Astrocyte (in vitro differentiated cells and primary cell): ENCODE measurements at regions not wholly inside any gene's neighbourhood (a gene's known extent, or its start where the extent isn't known, plus 50 kb on each side); places are given as distances from the start of the nearest gene placed in this dataset.

ENCODE experiments used
- DNase-seq: peaks from one replicate; pipeline ENCODE4 v3.0.0-alpha.2; 2010; ENCODE audit warnings: low read depth
- FAIRE-seq: peaks from 2 replicates; lab custom pipeline; 2011; peaks lifted over from hg19 to GRCh38; lab: Jason Lieb, UNC
- H2AFZ ChIP-seq: 2 replicates; pipeline ENCODE4 v1.6.0; 2012; ENCODE audit warnings: low read depth, low read length, inconsistent platforms
- H3K27ac ChIP-seq: 2 replicates; pipeline ENCODE4 v1.5.1; 2011; ENCODE audit warnings: low read depth, low read length, inconsistent platforms
- H3K27me3 ChIP-seq: 2 replicates; pipeline ENCODE4 v1.6.0; 2011; ENCODE audit warnings: low read length, inconsistent platforms; ENCODE audit not compliant: insufficient read depth
- H3K36me3 ChIP-seq: 2 replicates; pipeline ENCODE4 v1.5.1; 2011; ENCODE audit warnings: low read length, inconsistent platforms; ENCODE audit not compliant: insufficient read depth
- H3K4me1 ChIP-seq: 2 replicates; pipeline ENCODE4 v1.5.1; 2011; ENCODE audit warnings: low read length, inconsistent platforms; ENCODE audit not compliant: insufficient read depth
- H3K4me2 ChIP-seq: 2 replicates; pipeline ENCODE4 v1.6.0; 2012; ENCODE audit warnings: low read length, inconsistent platforms
- H3K4me3 ChIP-seq: 2 replicates; pipeline ENCODE4 v1.5.1; 2011; ENCODE audit warnings: low read depth, mild to moderate bottlenecking, low read length, inconsistent platforms; ENCODE audit not compliant: insufficient read depth
- H3K79me2 ChIP-seq: 2 replicates; pipeline ENCODE4 v1.6.0; 2012; ENCODE audit warnings: mild to moderate bottlenecking, low read length, inconsistent platforms; ENCODE audit not compliant: insufficient read depth
- H3K9ac ChIP-seq: 2 replicates; pipeline ENCODE4 v1.6.0; 2012; ENCODE audit warnings: mild to moderate bottlenecking, low read length, inconsistent platforms
- H3K9me3 ChIP-seq: 2 replicates; pipeline ENCODE4 v1.5.1; 2012; ENCODE audit warnings: low read depth, mild to moderate bottlenecking, low read length, inconsistent platforms; ENCODE audit not compliant: insufficient read depth
- H4K20me1 ChIP-seq: 2 replicates; pipeline ENCODE4 v1.6.0; 2012; ENCODE audit warnings: low read length, inconsistent platforms; ENCODE audit not compliant: insufficient read depth
- H3K27ac Mint-ChIP-seq: one replicate; pipeline ENCODE4 v1.8.0; 2021; ENCODE audit warnings: mild to moderate bottlenecking, mixed read lengths; ENCODE audit not compliant: unreplicated experiment
- H3K27me3 Mint-ChIP-seq: one replicate; pipeline ENCODE4 v1.8.0; 2021; ENCODE audit warnings: low read depth, mixed read lengths; ENCODE audit not compliant: unreplicated experiment
- H3K36me3 Mint-ChIP-seq: one replicate; pipeline ENCODE4 v1.8.0; 2021; ENCODE audit warnings: low read depth, mixed read lengths; ENCODE audit not compliant: unreplicated experiment
- H3K4me1 Mint-ChIP-seq: one replicate; pipeline ENCODE4 v1.8.0; 2021; ENCODE audit warnings: low read depth, mixed read lengths; ENCODE audit not compliant: unreplicated experiment
- H3K4me3 Mint-ChIP-seq: one replicate; pipeline ENCODE4 v1.8.0; 2021; ENCODE audit warnings: mild to moderate bottlenecking, moderate library complexity, mixed read lengths; ENCODE audit not compliant: unreplicated experiment
- H3K9me3 Mint-ChIP-seq: one replicate; pipeline ENCODE4 v1.8.0; 2021; ENCODE audit warnings: mild to moderate bottlenecking, mixed read lengths; ENCODE audit not compliant: unreplicated experiment
- EZH2 ChIP-seq: IDR thresholded peaks from 2 replicates; pipeline ENCODE4 v1.6.1; 2012; ENCODE audit warnings: mild to moderate bottlenecking, low read length, inconsistent platforms; ENCODE audit not compliant: insufficient read depth
- TF ChIP-seq, protein P1 (sequence below): IDR thresholded peaks from 2 replicates; pipeline ENCODE4 v1.5.1; 2011; ENCODE audit warnings: low read depth, mild to moderate bottlenecking, inconsistent platforms, low read length, moderate library complexity; ENCODE audit not compliant: insufficient read depth

DNA sequence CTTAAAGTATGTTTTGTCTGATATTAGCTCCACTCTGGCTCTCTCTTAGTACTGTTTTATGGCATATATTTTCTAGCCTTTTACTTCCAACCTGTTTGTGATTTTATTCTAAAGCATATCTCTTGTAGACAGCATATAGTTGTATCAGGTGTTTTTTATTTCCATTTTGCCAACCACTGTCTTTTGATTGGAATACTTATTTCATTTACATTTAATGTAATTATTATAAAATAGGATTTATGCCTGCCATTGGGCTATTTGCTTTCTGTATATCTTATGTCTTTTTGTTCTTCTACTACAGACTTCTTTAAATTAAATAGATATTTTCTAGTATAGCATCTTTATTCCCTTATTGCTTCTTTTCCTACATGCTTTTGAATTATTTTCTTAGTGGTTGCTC, 67.3 kb downstream of the LRRC30 start:
- Mint-ChIP-seq H3K4me3 (no peak overlapping the region), H3K4me1 (no peaks in the 10 kb centered on the region), H3K9me3 (peaks cover 21% of the 10 kb centered on the region), H3K27ac (no peak overlapping the region), H3K27me3 (no peaks in the 10 kb centered on the region), H3K36me3 (no peaks in the 10 kb centered on the region)
- no peaks in the 10 kb centered on the region for H3K4me1 ChIP-seq
- H3K79me2 ChIP-seq: no peaks in the 10 kb centered on the region
- DNase-seq (no peak), FAIRE-seq (no peak)
- H3K4me2 ChIP-seq: no peak overlapping the region
- H3K4me3 ChIP-seq: no peak overlapping the region
- no peaks in the 10 kb centered on the region for H3K27me3 ChIP-seq
- H3K9me3 ChIP-seq: peaks cover 12% of the 10 kb centered on the region
- H3K36me3 ChIP-seq: no peaks in the 10 kb centered on the region
- no peaks in the 10 kb centered on the region for H4K20me1 ChIP-seq
- no peak overlapping the region for H2AFZ ChIP-seq
- H3K9ac ChIP-seq: no peak overlapping the region
- TF ChIP-seq, protein P1, sequence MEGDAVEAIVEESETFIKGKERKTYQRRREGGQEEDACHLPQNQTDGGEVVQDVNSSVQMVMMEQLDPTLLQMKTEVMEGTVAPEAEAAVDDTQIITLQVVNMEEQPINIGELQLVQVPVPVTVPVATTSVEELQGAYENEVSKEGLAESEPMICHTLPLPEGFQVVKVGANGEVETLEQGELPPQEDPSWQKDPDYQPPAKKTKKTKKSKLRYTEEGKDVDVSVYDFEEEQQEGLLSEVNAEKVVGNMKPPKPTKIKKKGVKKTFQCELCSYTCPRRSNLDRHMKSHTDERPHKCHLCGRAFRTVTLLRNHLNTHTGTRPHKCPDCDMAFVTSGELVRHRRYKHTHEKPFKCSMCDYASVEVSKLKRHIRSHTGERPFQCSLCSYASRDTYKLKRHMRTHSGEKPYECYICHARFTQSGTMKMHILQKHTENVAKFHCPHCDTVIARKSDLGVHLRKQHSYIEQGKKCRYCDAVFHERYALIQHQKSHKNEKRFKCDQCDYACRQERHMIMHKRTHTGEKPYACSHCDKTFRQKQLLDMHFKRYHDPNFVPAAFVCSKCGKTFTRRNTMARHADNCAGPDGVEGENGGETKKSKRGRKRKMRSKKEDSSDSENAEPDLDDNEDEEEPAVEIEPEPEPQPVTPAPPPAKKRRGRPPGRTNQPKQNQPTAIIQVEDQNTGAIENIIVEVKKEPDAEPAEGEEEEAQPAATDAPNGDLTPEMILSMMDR: no peak
- no peak for TF ChIP-seq EZH2
- H3K27ac ChIP-seq: no peak overlapping the region

GRCh38 chr18:7301094-7301493, 70.2 kb downstream of the LRRC30 start:
- no peak for FAIRE-seq
- no peak overlapping the region for H2AFZ ChIP-seq
- no peak overlapping the region for H3K4me3 Mint-ChIP-seq

More at GRCh38 chr18:7301094-7301493, 70.2 kb downstream of the LRRC30 start:
- no peak for DNase-seq
- no peaks in the 10 kb centered on the region for H3K36me3 ChIP-seq
- peaks cover 4% of the 10 kb centered on the region for H3K27me3 Mint-ChIP-seq
- H3K27ac Mint-ChIP-seq: no peak overlapping the region
- H4K20me1 ChIP-seq: no peaks in the 10 kb centered on the region
- TF ChIP-seq, protein P1: no peak
- no peak for TF ChIP-seq EZH2
- H3K27ac ChIP-seq: no peak overlapping the region
- peaks cover 9% of the 10 kb centered on the region for H3K9me3 ChIP-seq
- H3K4me3 ChIP-seq: no peak overlapping the region
- no peaks in the 10 kb centered on the region for H3K4me1 ChIP-seq
- H3K9me3 Mint-ChIP-seq: peaks cover 24% of the 10 kb centered on the region
- H3K4me2 ChIP-seq: no peak overlapping the region
- H3K27me3 ChIP-seq: no peaks in the 10 kb centered on the region
- no peaks in the 10 kb centered on the region for H3K79me2 ChIP-seq
- H3K9ac ChIP-seq: no peak overlapping the region
- H3K4me1 Mint-ChIP-seq: no peaks in the 10 kb centered on the region
- H3K36me3 Mint-ChIP-seq: no peaks in the 10 kb centered on the region
